ENCODE measurements at regions not wholly inside any gene's neighbourhood (a gene's known extent, or its start where the extent isn't known, plus 50 kb on each side); places are given as distances from the start of the nearest gene placed in this dataset.

GRCh38 chr16:77663711-77664110 lies 58.6 kb upstream of the NUDT7 start:
- no peak for DNase-seq (ENCODE audit: low spot score)

GRCh38 chr16:77666771-77667170 lies 55.5 kb upstream of the NUDT7 start:
- no peak for DNase-seq (ENCODE audit: low spot score)

- no peak for DNase-seq (ENCODE audit: low spot score)
Measured at GRCh38 chr16:77668201-77668600, 54.1 kb upstream of the NUDT7 start.

GRCh38 chr16:77669057-77669456 lies 53.3 kb upstream of the NUDT7 start:
- DNase-seq (ENCODE audit: low spot score), result no peak
